ENCODE measurements at regions not wholly inside any gene's neighbourhood (a gene's known extent, or its start where the extent isn't known, plus 50 kb on each side); places are given as distances from the start of the nearest gene placed in this dataset.

DNA sequence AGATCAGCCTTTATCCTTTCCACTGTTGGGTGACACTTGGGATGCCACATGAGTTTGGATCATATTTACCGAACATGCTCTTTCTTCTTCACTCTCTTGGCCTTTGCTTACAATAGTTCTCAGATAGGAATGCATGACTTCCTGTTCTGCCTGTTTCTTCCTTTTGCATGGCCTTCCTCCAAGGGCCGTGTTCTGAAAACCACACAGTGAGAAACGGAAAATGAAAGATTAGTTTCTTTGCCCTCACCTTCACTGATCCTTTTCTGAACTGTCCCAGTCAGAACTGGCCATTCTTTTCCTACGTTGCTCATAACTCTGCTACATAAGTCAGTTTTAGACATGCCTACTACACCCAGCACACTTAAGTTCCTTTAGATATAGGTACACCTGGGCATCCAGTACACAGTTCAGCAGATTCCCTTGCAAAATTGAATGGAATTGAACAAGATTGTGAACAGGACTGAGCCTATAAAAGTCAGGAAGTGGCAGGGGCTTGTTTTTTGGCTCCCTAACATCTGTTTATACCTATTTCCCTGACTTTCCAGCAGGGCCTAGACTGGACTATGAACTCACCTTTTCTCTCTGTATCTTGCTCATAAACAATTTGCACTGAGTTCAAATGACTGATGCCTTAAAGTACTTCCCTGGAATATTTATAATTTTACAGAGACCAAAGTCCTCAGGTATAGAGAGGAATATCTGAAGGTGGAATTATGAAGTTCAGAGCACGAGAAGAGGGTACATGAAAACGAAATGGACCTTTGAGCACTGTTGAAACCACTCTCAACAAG lies 186.4 kb upstream of the ST6GAL2 start:
- Mint-ChIP-seq H3K4me3 (no peak overlapping the region), H3K27me3 (no peaks in the 10 kb centered on the region), H3K36me3 (no peaks in the 10 kb centered on the region), H3K9me3 (peaks cover 3% of the 10 kb centered on the region), H3K4me1 (ENCODE audit: low read depth in 2 of 2) (no peaks in the 10 kb centered on the region), H3K27ac (no peak overlapping the region)
- ATAC-seq (no peak), DNase-seq (ENCODE audit: low spot score) (no peak)

DNA sequence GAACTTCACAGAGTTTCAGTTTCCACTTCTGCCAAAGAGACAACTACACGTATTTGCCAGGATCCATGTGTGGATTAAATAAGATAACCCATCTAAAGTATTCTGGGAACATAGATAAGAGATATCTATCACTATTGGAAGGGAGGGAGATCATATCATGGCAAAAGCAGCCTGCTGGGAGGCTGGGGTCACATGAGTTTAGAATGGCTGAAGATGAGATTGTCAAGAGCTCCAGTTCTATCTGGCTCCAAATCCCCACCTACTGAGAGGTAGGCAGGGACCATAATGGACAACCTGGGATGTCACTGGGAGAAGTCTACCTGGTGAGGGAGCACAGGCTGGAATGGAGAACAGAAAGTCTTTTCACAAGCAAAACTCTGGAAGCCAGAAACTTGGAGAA lies 192.6 kb upstream of the ST6GAL2 start:
- H3K36me3 Mint-ChIP-seq, result no peaks in the 10 kb centered on the region
- H3K9me3 Mint-ChIP-seq, result peaks cover 2% of the 10 kb centered on the region
- no peak overlapping the region for H3K27ac Mint-ChIP-seq
- no peak for ATAC-seq
- no peak overlapping the region for H3K4me3 Mint-ChIP-seq
- DNase-seq (ENCODE audit: low spot score), result no peak
- H3K27me3 Mint-ChIP-seq, result no peaks in the 10 kb centered on the region
- no peaks in the 10 kb centered on the region for H3K4me1 Mint-ChIP-seq (ENCODE audit: low read depth in 2 of 2)

DNA sequence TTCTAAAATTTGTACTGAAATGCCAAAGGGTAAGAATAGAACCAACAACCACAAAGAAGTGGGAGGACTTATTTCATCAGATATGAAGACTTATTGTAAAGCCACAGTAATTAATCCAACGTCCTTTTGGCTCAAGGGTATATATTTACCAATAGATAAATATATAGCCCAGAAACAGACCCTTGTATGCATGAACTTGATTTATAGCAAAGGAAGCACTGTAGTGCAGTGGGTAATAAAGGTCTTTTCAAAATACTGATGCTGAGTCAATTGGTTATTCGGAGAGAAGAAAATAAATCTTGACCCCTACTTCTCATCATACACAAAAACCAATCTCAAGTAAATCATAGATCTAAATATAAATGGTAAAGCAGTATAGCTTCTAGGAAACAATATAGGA lies 200.5 kb upstream of the ST6GAL2 start:
- H3K9me3 Mint-ChIP-seq, result peaks cover 13% of the 10 kb centered on the region
- H3K36me3 Mint-ChIP-seq, result no peaks in the 10 kb centered on the region
- no peak overlapping the region for H3K4me3 Mint-ChIP-seq
- no peak for ATAC-seq
- H3K27me3 Mint-ChIP-seq, result no peaks in the 10 kb centered on the region
- no peak overlapping the region for H3K27ac Mint-ChIP-seq
- no peak for DNase-seq (ENCODE audit: low spot score)
- no peaks in the 10 kb centered on the region for H3K4me1 Mint-ChIP-seq (ENCODE audit: low read depth in 2 of 2)

DNA sequence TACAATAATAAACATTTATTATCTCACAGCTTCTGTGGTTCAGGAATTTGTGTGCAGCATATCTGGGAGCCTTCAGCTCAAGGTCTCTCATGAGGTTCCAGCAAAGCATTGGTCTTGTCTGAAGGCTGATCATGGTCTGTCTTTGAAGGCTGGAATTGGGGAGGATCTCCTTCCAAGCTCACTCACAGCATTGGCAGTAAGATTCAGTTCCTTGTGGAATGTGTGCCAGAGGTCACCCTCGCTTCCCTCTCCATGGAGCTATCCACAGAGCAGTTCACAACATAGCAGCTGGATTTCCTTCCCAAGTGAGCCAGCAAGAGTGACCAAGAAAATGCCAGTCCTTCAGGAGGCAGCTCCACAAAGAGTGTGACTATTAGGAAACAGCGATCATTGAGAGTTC lies 202.2 kb upstream of the ST6GAL2 start:
- no peak for ATAC-seq
- H3K9me3 Mint-ChIP-seq, result peaks cover 12% of the 10 kb centered on the region
- no peaks in the 10 kb centered on the region for H3K36me3 Mint-ChIP-seq
- H3K4me1 Mint-ChIP-seq (ENCODE audit: low read depth in 2 of 2), result no peaks in the 10 kb centered on the region
- no peak overlapping the region for H3K27ac Mint-ChIP-seq
- no peak overlapping the region for H3K4me3 Mint-ChIP-seq
- H3K27me3 Mint-ChIP-seq, result no peaks in the 10 kb centered on the region
- DNase-seq (ENCODE audit: low spot score), result no peak

DNA sequence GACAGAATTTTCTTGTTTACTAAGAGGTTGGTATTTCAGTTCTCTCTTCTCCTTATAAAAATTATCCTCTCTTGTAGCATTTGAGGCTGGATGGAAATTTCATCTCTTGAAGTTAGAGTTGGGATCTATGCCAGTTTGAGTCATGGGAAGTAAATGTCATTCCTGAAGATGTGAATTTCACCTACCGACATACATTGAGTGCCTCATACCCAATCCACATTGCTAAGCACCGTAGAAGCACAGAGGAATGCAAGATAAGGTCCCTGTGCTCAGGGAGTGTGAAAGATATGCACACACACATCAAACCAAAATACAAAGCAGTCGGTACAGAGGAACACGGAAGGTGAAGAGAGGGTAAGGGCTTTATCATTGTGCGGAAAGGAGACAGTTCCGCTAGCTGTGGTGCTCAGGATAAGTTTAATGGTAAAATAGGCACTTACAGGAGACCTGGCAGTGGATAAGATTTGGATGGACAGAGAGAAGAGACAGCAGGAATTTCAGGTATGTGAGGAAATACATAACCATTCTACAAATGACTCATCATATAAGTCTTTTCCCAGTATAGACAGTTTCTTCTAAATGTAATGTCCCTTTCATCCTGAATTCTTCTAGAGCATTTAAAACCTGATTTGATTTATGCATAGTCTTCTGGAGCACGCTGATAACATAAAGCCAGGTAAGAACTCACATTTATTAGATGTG lies 205.3 kb upstream of the ST6GAL2 start:
- Mint-ChIP-seq H3K27me3 (no peaks in the 10 kb centered on the region), H3K4me3 (no peak overlapping the region), H3K9me3 (peaks cover 16% of the 10 kb centered on the region), H3K4me1 (ENCODE audit: low read depth in 2 of 2) (no peaks in the 10 kb centered on the region), H3K27ac (no peak overlapping the region), H3K36me3 (no peaks in the 10 kb centered on the region)
- no peak for ATAC-seq
- no peak for DNase-seq (ENCODE audit: low spot score)

DNA sequence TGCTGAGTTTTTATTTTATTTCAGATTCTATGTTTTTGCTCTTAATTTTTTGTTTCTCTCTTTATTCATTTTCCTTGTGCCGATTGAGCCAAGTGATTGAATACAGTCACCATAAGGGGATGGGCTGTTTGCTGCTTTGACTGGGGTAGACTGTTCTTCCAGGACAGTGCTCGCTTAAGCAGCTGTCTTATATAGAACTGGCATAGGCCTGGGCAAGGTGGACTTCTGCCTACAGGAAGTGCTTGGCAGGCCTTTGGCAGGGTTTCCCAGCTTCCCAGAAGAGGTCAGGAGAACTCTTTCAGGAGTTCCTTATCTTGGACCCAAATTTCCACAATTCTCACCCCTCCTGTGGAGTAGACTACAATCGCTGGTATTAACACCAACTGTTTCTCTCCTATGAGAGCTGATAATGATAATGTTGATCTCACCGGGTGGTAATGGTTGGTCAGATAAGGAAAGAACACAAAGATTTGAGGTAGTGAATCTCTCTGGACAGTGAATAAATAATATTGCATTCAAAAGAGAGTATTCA lies 207.5 kb upstream of the ST6GAL2 start:
- Mint-ChIP-seq H3K9me3 (peaks cover 16% of the 10 kb centered on the region), H3K36me3 (no peaks in the 10 kb centered on the region), H3K4me3 (no peak overlapping the region), H3K27me3 (no peaks in the 10 kb centered on the region), H3K27ac (no peak overlapping the region), H3K4me1 (ENCODE audit: low read depth in 2 of 2) (no peaks in the 10 kb centered on the region)
- DNase-seq (ENCODE audit: low spot score), result no peak
- no peak for ATAC-seq

DNA sequence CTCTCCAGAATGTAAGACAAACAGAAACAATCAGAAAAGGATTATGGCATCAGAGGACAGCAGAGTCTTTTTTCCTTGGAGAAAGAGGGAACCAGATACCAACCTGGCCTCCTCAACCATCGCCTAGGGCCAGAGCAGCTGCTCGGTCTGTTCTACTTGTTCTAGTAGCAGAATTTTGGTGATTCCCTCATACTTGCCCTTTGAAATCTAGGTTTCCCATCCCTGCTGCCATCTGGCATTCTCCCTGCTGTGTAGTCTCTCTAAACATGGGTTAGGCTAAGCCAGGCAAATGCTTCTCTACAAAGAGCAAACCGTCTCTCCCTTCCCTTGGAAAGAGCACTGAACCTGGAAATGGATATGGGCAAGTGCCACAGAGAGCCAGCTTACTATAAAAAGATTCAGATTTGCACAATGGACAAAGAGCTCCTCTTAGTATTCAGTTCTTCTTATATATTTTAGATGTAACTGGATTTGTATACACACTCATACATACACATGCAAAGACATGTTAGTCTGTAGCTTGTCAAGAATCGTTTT lies 208.6 kb upstream of the ST6GAL2 start:
- H3K4me1 Mint-ChIP-seq (ENCODE audit: low read depth in 2 of 2), result no peaks in the 10 kb centered on the region
- no peaks in the 10 kb centered on the region for H3K36me3 Mint-ChIP-seq
- DNase-seq (ENCODE audit: low spot score) (no peak), ATAC-seq (no peak)
- H3K27ac Mint-ChIP-seq, result no peak overlapping the region
- H3K27me3 Mint-ChIP-seq, result no peaks in the 10 kb centered on the region
- peaks cover 12% of the 10 kb centered on the region for H3K9me3 Mint-ChIP-seq
- H3K4me3 Mint-ChIP-seq, result no peak overlapping the region

DNA sequence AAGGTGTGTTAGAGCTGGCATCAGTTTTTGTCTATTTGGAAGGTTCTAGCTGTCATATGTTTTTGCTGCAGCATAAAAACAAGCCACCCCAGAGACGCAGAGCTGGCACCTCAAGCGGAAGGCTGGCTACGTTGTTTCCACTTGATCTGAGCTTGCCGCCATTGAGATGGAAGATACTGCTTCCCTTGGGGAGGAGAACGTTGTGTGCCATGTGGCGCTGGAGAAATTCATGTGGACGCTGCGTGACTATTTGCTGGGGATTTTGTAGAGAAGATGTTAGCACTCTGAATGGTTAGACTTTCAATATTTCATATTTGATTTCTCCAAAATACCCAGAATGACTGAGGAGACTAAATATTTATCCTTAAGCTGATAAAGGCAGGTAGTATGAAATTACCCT lies 216.2 kb upstream of the ST6GAL2 start:
- no peak for ATAC-seq
- H3K4me3 Mint-ChIP-seq, result no peak overlapping the region
- no peak for DNase-seq (ENCODE audit: low spot score)
- H3K36me3 Mint-ChIP-seq, result no peaks in the 10 kb centered on the region
- peaks cover 11% of the 10 kb centered on the region for H3K9me3 Mint-ChIP-seq
- H3K27me3 Mint-ChIP-seq, result no peaks in the 10 kb centered on the region
- H3K4me1 Mint-ChIP-seq (ENCODE audit: low read depth in 2 of 2), result no peaks in the 10 kb centered on the region
- no peak overlapping the region for H3K27ac Mint-ChIP-seq

DNA sequence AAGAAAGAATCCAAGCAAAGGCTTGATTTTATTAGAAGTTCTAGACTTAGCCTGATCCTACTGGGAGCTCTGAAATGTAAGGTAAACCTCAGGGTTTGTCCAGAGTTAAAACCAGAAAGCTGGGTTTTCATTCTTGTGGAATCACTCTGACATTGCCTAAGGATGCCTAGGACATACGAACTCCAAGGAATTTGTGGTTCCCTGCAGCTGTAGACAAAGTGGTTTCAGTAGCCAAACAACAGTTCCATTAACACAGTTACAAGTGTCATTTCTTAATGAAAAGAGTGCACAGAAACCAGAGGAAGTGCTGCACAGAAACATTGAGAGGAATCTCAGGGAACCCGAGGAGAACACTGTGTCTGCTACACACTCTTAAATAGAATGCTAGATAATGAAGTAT lies 221.4 kb upstream of the ST6GAL2 start:
- no peaks in the 10 kb centered on the region for H3K27me3 Mint-ChIP-seq
- DNase-seq (ENCODE audit: low spot score) (no peak), ATAC-seq (no peak)
- H3K4me3 Mint-ChIP-seq, result no peak overlapping the region
- no peaks in the 10 kb centered on the region for H3K36me3 Mint-ChIP-seq
- no peak overlapping the region for H3K27ac Mint-ChIP-seq
- H3K4me1 Mint-ChIP-seq (ENCODE audit: low read depth in 2 of 2), result no peaks in the 10 kb centered on the region
- peaks cover 13% of the 10 kb centered on the region for H3K9me3 Mint-ChIP-seq

DNA sequence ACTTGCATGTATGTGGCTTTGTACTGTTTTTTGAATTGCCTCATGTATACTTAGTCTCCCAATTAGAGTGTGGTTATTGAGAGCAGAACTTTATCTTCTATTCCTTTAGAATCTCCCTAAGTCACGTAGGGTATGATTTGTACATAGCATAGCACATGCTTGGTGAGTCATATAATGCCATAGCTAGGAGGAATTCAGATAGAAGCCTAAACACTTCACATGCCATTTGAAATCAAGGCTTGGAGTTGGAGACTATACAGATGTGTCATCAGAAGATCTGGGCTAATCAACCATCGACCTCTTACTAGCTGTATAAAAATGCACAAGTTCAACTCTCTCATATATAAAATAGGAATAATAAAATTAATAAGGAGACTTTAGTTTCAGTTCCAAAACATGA lies 222.6 kb upstream of the ST6GAL2 start:
- Mint-ChIP-seq H3K27me3 (no peaks in the 10 kb centered on the region), H3K27ac (no peak overlapping the region), H3K4me1 (ENCODE audit: low read depth in 2 of 2) (no peaks in the 10 kb centered on the region), H3K4me3 (no peak overlapping the region), H3K36me3 (no peaks in the 10 kb centered on the region), H3K9me3 (peaks cover 13% of the 10 kb centered on the region)
- no peak for DNase-seq (ENCODE audit: low spot score)
- no peak for ATAC-seq

DNA sequence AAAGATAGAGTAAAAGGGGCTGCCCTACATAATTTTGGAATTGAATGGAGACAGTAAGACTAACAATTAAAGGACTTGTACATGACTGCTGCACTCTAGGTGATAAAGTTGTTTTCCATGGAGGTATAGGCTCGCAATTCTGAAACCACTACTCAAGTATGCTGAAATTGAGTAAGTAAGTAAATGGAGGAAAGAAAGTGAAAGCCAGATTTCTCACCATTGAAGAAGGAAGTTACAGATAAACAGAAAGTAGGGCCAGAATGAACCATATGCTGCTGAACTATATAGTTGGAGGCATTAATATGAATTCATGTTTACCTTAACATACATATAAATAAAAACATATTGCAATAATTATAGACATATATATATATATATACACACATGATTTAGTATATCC lies 225.7 kb upstream of the ST6GAL2 start:
- no peaks in the 10 kb centered on the region for H3K27me3 Mint-ChIP-seq
- H3K4me1 Mint-ChIP-seq (ENCODE audit: low read depth in 2 of 2), result no peaks in the 10 kb centered on the region
- peaks cover 5% of the 10 kb centered on the region for H3K9me3 Mint-ChIP-seq
- ATAC-seq (no peak), DNase-seq (ENCODE audit: low spot score) (no peak)
- H3K27ac Mint-ChIP-seq, result no peak overlapping the region
- no peaks in the 10 kb centered on the region for H3K36me3 Mint-ChIP-seq
- no peak overlapping the region for H3K4me3 Mint-ChIP-seq

DNA sequence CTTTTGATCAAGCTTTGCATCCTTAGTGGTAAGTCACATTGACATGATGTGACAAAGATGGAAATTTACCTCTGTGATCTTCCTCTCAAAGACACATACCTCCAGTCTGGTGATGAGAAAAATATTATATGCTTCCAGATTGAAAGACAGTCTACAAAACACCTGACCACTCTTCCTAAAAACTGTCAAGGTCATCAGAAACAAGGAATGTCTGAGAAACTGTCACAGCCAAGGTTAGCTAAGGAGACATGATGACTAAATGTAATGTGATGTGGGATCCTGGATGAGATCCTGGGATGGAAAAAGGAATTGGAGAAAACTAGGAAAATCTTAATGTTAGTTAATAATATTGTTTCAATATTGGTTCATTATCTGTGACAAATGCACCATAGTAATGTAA lies 226.6 kb upstream of the ST6GAL2 start:
- ATAC-seq, result no peak
- Mint-ChIP-seq H3K9me3 (peaks cover 5% of the 10 kb centered on the region), H3K27ac (no peak overlapping the region), H3K36me3 (no peaks in the 10 kb centered on the region), H3K4me1 (ENCODE audit: low read depth in 2 of 2) (no peaks in the 10 kb centered on the region), H3K4me3 (no peak overlapping the region), H3K27me3 (no peaks in the 10 kb centered on the region)
- DNase-seq (ENCODE audit: low spot score), result no peak

DNA sequence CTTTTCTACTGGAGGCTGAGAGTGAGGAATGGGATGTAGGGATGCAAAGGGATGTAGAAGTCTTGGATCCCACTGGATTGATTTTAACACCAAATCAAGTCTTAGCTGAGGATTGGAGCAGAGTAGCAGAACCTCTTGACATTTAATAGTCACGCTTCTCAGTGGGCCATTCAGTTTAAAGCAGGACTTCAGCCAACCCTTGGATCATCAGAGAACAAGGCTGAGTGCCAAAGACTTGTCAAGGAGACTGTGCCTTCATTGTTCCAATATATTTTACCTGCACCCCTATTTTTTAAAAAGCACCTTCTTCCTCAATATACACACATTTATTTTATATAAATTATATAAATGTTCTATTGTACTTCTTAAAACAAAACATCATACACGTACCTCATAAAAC lies 242.4 kb upstream of the ST6GAL2 start:
- H3K4me3 Mint-ChIP-seq, result no peak overlapping the region
- H3K27ac Mint-ChIP-seq, result no peak overlapping the region
- H3K9me3 Mint-ChIP-seq, result no peaks in the 10 kb centered on the region

DNA sequence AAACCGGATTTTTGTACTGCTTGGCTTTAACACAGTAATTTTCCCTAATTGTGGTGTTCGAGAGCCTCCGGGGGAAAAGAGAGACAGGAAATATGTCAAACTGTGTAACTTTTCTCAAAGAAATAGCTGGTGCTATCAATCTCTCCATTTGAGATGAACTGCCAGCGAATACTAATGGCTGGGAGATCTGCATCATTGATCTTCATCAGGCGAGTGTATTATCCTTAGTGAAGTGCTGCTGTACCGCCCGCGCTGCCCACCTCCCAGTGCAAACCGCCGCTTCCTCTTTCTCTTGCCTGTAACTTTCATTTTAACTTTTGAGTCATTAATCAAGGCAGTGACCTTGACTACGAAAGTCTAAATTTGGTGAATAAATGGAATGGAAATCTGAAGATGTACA lies 246.1 kb upstream of the ST6GAL2 start:
- Mint-ChIP-seq H3K9me3 (no peaks in the 10 kb centered on the region), H3K4me3 (no peak overlapping the region), H3K4me1 (ENCODE audit: low read depth in 2 of 2) (no peaks in the 10 kb centered on the region), H3K27ac (no peak overlapping the region), H3K36me3 (no peaks in the 10 kb centered on the region), H3K27me3 (no peaks in the 10 kb centered on the region)
- DNase-seq (ENCODE audit: low spot score) (no peak), ATAC-seq (no peak)

More for the DNA sequence above, 242.4 kb upstream of the ST6GAL2 start:
- H3K36me3 Mint-ChIP-seq, result no peaks in the 10 kb centered on the region
- H3K27me3 Mint-ChIP-seq, result no peaks in the 10 kb centered on the region
- ATAC-seq (no peak), DNase-seq (ENCODE audit: low spot score) (no peak)
- H3K4me1 Mint-ChIP-seq (ENCODE audit: low read depth in 2 of 2), result no peaks in the 10 kb centered on the region

Data from natural killer cell treated with Interleukin-12 subunit alpha and Interleukin-12 subunit beta and Interleukin-15 and Interleukin-18, amount 100 ng/mL, for 72 hours (primary cell).